A549 (cell line): ENCODE measurements at regions not wholly inside any gene's neighbourhood (a gene's known extent, or its start where the extent isn't known, plus 50 kb on each side); places are given as distances from the start of the nearest gene placed in this dataset.

Experiments
- CTCF ChIP-seq: fragments of >200 bp; sonication (Bioruptor Twin); formaldehyde crosslinking; IDR thresholded peaks from 3 replicates; pipeline ENCODE4 v1.5.1; 2016
- EHF ChIP-seq: fragments of 250-450 bp; sonication (Bioruptor Pico); IDR thresholded peaks from 2 replicates; pipeline ENCODE4 v1.5.0; 2020; ENCODE audit warnings: mild to moderate bottlenecking
- EP300 ChIP-seq, 2 experiments: fragments of >200 bp; sonication (Bioruptor Twin); formaldehyde crosslinking; IDR thresholded peaks; 2 replicates in 1 of 2; 3 replicates in 1 of 2; pipeline ENCODE4 v1.6.1; 2016 to 2017
- GATA3 ChIP-seq: IDR thresholded peaks from 2 replicates; pipeline ENCODE4 v1.6.1; 2012; ENCODE audit warnings: borderline replicate concordance
- JUN ChIP-seq, 2 experiments: fragments of >200 bp; sonication (Bioruptor Twin); formaldehyde crosslinking; IDR thresholded peaks; 2 replicates in 1 of 2; 3 replicates in 1 of 2; pipeline ENCODE4 v1.6.1; 2016 to 2017
- JUNB ChIP-seq: fragments of >200 bp; sonication (Bioruptor Twin); formaldehyde crosslinking; IDR thresholded peaks from 2 replicates; pipeline ENCODE4 v1.6.1; 2016
- MAZ ChIP-seq: fragments of 150-350 bp; IDR thresholded peaks from 2 replicates; pipeline ENCODE4 v1.6.1; 2014; ENCODE audit warnings: antibody characterized with exemption, low read depth, low read length, borderline replicate concordance
- POLR2A ChIP-seq: IDR thresholded peaks from 2 replicates; pipeline ENCODE4 v1.6.1; 2012; ENCODE audit warnings: mild to moderate bottlenecking, low read length
- RAD21 ChIP-seq, 2 experiments: fragments of >200 bp in 1 of 2; sonication (Bioruptor Twin) in 1 of 2; formaldehyde crosslinking in 1 of 2; IDR thresholded peaks in 1 of 2; conservative IDR thresholded peaks in 1 of 2; 2 replicates in 1 of 2; 3 replicates in 1 of 2; pipeline ENCODE4 v1.6.1; 2012 to 2018; ENCODE audit warnings: inconsistent platforms in 1 of 2
- SMC3 ChIP-seq: fragments of >200 bp; sonication (Bioruptor Twin); formaldehyde crosslinking; IDR thresholded peaks from 3 replicates; pipeline ENCODE4 v1.6.1; 2018; ENCODE audit warnings: inconsistent platforms
- SREBF2 ChIP-seq: fragments of 450-650 bp; IDR thresholded peaks from 2 replicates; pipeline ENCODE4 v1.6.1; 2014; ENCODE audit warnings: mild to moderate bottlenecking, moderate library complexity
- ZNF302 ChIP-seq: fragments of 250-450 bp; sonication (Bioruptor Pico); IDR thresholded peaks from 2 replicates; pipeline ENCODE4 v1.9.0; 2021; ENCODE audit warnings: inconsistent platforms, mild to moderate bottlenecking, moderate library complexity

GRCh38 chr5:60370508-60370907, 329.5 kb downstream of the DEPDC1B start:
- TF ChIP-seq EP300 (IDR thresholded peaks at IDR 0.05): no peak
- no peak for TF ChIP-seq CTCF
- TF ChIP-seq EHF (CRISPR knock-in tag): no peak
- TF ChIP-seq JUNB: no peak
- no peak for TF ChIP-seq ZNF302 (CRISPR knock-in tag)
- TF ChIP-seq SREBF2: no peak
- no peak for TF ChIP-seq RAD21 (conservative IDR thresholded peaks at IDR 0.05 in 1 of 2, IDR thresholded peaks at IDR 0.05 in 1 of 2)
- TF ChIP-seq SMC3: no peak
- no peak for TF ChIP-seq GATA3
- TF ChIP-seq MAZ: no peak
- TF ChIP-seq POLR2A: no peak
- no peak for TF ChIP-seq JUN (IDR thresholded peaks at IDR 0.05)
